ENCODE measurements at regions not wholly inside any gene's neighbourhood (a gene's known extent, or its start where the extent isn't known, plus 50 kb on each side); places are given as distances from the start of the nearest gene placed in this dataset.

DNA sequence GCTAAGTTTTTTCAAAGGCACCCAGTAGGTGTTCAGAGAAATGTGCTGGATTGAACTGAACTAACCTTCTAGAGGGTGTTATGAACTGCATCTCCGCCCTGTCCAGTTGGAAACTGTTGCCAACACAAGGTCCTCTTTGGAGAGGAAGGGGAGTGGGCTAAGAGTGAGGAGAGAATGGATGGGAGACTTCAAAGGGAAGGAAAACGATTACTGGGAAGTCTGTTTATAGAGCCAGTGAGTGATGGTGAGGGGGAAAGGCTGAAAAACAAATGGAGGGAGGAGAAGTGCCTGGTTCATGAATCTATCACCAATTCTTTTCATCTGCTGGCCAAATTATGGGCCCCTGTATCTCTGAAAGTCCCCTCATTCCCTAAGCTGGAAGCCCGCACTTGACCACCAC is 86.0 kb upstream of the TBX5 start:
- TF ChIP-seq POLR2A (IDR thresholded peaks at IDR 0.05; ENCODE audit: low read depth, low read length): no peak
- no peak for TF ChIP-seq POLR2AphosphoS5 (IDR thresholded peaks at IDR 0.05; ENCODE audit: low read depth, low read length)
- TF ChIP-seq TAF1 (IDR thresholded peaks at IDR 0.05; ENCODE audit: low read depth, low read length): no peak
- no peak for TF ChIP-seq SPI1 (IDR thresholded peaks at IDR 0.05; ENCODE audit: low read depth, low read length)
- no peak for TF ChIP-seq POU2F2 (IDR thresholded peaks at IDR 0.05; ENCODE audit: low read depth, low read length)

Data from GM12891 (cell line).